ENCODE measurements at regions not wholly inside any gene's neighbourhood (a gene's known extent, or its start where the extent isn't known, plus 50 kb on each side); places are given as distances from the start of the nearest gene placed in this dataset.
"Not testable (repeated sequence)": the region's sequence is repeated elsewhere in the genome, so short reads cannot be mapped to it uniquely, and the experiment has no call there.

DNA sequence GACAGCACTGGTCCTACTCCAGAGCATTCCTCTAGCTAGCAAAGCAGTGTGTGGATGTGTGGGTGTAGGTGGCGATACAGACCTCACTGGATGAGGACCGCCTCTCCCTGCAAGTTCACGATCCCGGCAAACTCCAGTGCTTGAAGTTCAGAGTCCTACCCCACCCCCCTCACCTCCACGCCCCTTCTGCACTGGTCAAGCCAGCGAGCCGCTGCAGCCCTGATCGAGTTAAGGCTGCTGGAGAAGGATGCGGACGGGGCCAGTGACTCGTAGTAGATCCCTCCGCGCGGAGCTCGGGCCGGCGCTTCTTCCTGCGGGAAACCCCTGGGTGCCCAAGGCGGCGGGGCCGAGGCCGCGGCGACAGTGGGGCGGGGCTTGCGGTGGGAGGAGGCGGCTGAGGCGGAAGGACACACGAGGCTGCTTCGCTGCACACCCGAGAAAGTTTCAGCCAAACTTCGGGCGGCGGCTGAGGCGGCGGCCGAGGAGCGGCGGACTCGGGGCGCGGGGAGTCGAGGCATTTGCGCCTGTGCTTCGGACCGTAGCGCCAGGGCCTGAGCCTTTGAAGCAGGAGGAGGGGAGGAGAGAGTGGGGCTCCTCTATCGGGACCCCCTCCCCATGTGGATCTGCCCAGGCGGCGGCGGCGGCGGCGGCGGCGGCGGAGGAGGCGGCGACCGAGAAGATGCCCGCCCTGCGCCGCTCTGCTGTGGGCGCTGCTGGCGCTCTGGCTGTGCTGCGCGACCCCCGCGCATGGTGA, 84.5 kb upstream of the NBPF19 start:
- Histone ChIP-seq H3K4me3 (peak overlapping the region; percentile 46; the same call in 1 of the 2 replicates), H2AFZ (peak overlapping the region; percentile 66; the same call in 1 of the 2 replicates)
- H3K4me1 ChIP-seq (replicated peaks; ENCODE audit: insufficient read depth); CTCF ChIA-PET; H4K20me1 ChIP-seq (ENCODE audit: insufficient read depth); H3K9me3 ChIP-seq (ENCODE audit: insufficient read depth, low read depth); intact Hi-C loops (cut with micrococcal nuclease; ENCODE audit: unreplicated experiment); H3K27ac ChIP-seq; H3K36me3 ChIP-seq (ENCODE audit: low read depth); H3K27me3 ChIP-seq (ENCODE audit: insufficient read depth, low read depth); H3K79me2 ChIP-seq (ENCODE audit: low read depth); H3K4me2 ChIP-seq; H3K9me2 ChIP-seq (ENCODE audit: insufficient read depth); BruUV-seq (replicated peaks); POLR2A ChIA-PET (ENCODE audit: unreplicated experiment); H3F3A ChIP-seq (ENCODE audit: insufficient read depth, low read depth): not testable (repeated sequence)
- DNase-seq: peak; percentile 61 to 76

DNA sequence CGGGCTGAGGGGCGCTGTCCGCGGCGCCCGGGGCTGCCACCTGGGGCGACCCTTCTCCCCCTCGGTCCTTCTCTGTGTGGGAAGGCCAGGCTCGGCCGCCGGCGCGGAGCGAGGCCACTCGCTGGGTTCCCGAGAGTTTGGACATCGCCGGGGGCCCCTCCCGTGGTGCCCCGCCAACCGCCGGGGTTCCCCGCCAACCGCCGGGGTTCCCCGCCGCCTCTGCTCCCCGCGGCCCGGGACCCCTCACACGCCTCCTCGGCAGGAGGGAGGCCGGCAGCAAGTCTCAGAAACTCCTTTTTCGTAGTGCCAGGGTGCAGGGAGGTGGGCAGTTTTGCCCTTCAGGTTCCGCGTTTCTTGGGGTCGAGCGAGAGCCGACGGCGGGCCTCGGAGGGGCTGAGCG, 83.9 kb upstream of the NBPF19 start:
- H2AFZ ChIP-seq; H4K20me1 ChIP-seq (ENCODE audit: insufficient read depth); POLR2A ChIA-PET (ENCODE audit: unreplicated experiment); DNase-seq; H3K4me2 ChIP-seq; CTCF ChIA-PET; H3K27me3 ChIP-seq (ENCODE audit: insufficient read depth, low read depth); intact Hi-C loops (cut with micrococcal nuclease; ENCODE audit: unreplicated experiment); H3K79me2 ChIP-seq (ENCODE audit: low read depth); H3K36me3 ChIP-seq (ENCODE audit: low read depth); H3K27ac ChIP-seq; H3F3A ChIP-seq (ENCODE audit: insufficient read depth, low read depth); H3K9me3 ChIP-seq (ENCODE audit: insufficient read depth, low read depth); H3K9me2 ChIP-seq (ENCODE audit: insufficient read depth); H3K4me1 ChIP-seq (replicated peaks; ENCODE audit: insufficient read depth): not testable (repeated sequence)
- H3K4me3 ChIP-seq: peak overlapping the region; percentile 46; the same call in 1 of the 2 replicates
- BruUV-seq (replicated peaks): TSS peak; percentile 99

DNA sequence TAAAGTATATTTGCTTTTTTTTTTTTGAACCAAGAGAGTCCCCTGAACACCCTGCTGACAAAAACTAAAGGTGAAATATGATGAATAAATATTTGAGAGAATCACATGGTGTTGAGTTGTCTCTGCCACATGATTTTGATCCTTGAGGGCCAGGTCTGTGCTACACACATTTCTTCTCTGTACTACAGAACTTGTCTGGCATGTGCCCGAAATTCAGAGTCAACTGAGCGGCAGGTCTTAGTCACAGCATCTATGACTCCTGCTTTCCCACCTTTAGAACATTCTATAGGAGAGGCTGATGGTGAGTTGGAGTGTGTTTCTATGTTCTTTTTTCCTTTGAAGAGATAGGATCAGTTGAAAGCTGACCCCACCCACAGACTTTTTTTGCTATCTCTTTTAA, 79.0 kb upstream of the NBPF19 start:
- H4K20me1 ChIP-seq (ENCODE audit: insufficient read depth); CTCF ChIA-PET; BruUV-seq (replicated peaks); H3K4me3 ChIP-seq; H3K27ac ChIP-seq; H3K9me2 ChIP-seq (ENCODE audit: insufficient read depth); H3K4me1 ChIP-seq (replicated peaks; ENCODE audit: insufficient read depth); DNase-seq; H3K36me3 ChIP-seq (ENCODE audit: low read depth); intact Hi-C loops (cut with micrococcal nuclease; ENCODE audit: unreplicated experiment); H3K27me3 ChIP-seq (ENCODE audit: insufficient read depth, low read depth); H3K79me2 ChIP-seq (ENCODE audit: low read depth); H2AFZ ChIP-seq; POLR2A ChIA-PET (ENCODE audit: unreplicated experiment); H3F3A ChIP-seq (ENCODE audit: insufficient read depth, low read depth); H3K4me2 ChIP-seq; H3K9me3 ChIP-seq (ENCODE audit: insufficient read depth, low read depth): not testable (repeated sequence)

DNA sequence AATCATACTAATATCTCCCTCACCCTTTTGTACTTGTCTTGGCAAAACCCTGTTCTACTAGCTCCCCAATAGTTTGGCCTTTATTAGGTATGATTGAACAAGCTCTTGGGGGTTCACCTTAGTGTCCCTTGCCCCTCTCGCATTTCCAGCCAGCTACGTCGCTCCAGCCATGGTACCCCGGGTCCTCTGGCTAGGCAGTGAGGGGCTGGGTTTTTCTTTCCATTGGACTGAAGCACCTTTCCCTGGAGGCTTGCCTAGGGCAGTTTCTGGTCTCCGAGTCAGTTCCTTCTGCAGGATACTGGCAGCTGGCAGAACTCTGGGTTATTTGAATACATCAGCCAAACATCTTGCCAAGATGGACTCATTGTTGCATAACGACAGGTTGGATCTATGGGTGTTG, 76.3 kb upstream of the NBPF19 start:
- DNase-seq: peak in 1 of 2 experiments; percentile 39
- intact Hi-C loops (cut with micrococcal nuclease; ENCODE audit: unreplicated experiment): not testable (repeated sequence)

DNA sequence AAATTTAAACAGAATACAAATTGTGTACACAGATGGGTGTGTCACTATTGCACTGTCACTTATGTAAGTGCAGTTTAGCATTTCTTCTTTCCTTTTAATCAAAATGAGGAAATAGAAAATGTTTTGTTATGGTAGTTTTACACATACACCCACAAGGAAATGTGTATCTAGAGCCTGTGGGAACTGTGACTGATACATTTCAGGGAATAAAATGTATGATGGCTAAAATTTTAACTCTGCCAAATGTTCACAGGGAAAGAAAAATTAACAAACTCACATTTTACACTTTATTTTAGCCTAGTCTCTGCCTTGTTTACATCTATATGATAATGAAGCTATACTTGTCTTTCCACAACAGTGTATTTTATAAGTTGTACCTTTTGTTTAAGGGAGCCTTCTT, 66.4 kb upstream of the NBPF19 start:
- H3K4me2 ChIP-seq; H3F3A ChIP-seq (ENCODE audit: insufficient read depth, low read depth); H3K27me3 ChIP-seq (ENCODE audit: insufficient read depth, low read depth); H3K4me3 ChIP-seq; H2AFZ ChIP-seq; H4K20me1 ChIP-seq (ENCODE audit: insufficient read depth); intact Hi-C loops (cut with micrococcal nuclease; ENCODE audit: unreplicated experiment); H3K27ac ChIP-seq; H3K36me3 ChIP-seq (ENCODE audit: low read depth); H3K9me3 ChIP-seq (ENCODE audit: insufficient read depth, low read depth); CTCF ChIA-PET; H3K4me1 ChIP-seq (replicated peaks; ENCODE audit: insufficient read depth); H3K9me2 ChIP-seq (ENCODE audit: insufficient read depth); H3K79me2 ChIP-seq (ENCODE audit: low read depth); POLR2A ChIA-PET (ENCODE audit: unreplicated experiment); BruUV-seq (replicated peaks); DNase-seq: not testable (repeated sequence)

More for the DNA sequence above, 76.3 kb upstream of the NBPF19 start:
- H3K27me3 ChIP-seq (ENCODE audit: insufficient read depth, low read depth); H2AFZ ChIP-seq; H4K20me1 ChIP-seq (ENCODE audit: insufficient read depth); BruUV-seq (replicated peaks); H3K9me3 ChIP-seq (ENCODE audit: insufficient read depth, low read depth); CTCF ChIA-PET; H3K4me3 ChIP-seq; H3K4me1 ChIP-seq (replicated peaks; ENCODE audit: insufficient read depth); H3K9me2 ChIP-seq (ENCODE audit: insufficient read depth); H3K4me2 ChIP-seq; H3F3A ChIP-seq (ENCODE audit: insufficient read depth, low read depth); H3K36me3 ChIP-seq (ENCODE audit: low read depth); POLR2A ChIA-PET (ENCODE audit: unreplicated experiment); H3K79me2 ChIP-seq (ENCODE audit: low read depth): not testable (repeated sequence)
- H3K27ac ChIP-seq: 0 out of 2 replicates have a peak overlapping the region, but pooled peaks have one; percentile 47

DNA sequence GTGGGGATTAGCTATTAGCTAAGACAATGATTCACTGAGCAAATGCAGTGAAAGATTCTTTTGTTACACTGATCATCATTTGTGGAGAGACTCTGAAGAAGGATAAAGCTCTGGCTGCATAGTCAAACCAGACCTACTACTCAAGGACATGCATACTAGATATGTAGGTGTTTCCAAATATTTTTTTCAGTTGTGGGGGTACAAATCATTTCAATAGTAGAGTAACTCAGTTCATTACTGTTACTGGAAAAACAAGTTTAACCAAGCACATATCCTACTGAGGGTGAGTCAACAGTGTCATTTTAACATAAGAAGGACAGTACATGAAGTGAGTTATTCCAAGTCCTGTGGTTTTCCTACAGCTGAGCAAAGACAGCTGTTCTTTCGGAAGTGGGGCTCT, 59.5 kb upstream of the NBPF19 start:
- H3K9me2 ChIP-seq (ENCODE audit: insufficient read depth); H3K27ac ChIP-seq; H3K4me3 ChIP-seq; H3K9me3 ChIP-seq (ENCODE audit: insufficient read depth, low read depth); H3K79me2 ChIP-seq (ENCODE audit: low read depth); CTCF ChIA-PET; H3K27me3 ChIP-seq (ENCODE audit: insufficient read depth, low read depth); H2AFZ ChIP-seq; BruUV-seq (replicated peaks); H3F3A ChIP-seq (ENCODE audit: insufficient read depth, low read depth); POLR2A ChIA-PET (ENCODE audit: unreplicated experiment); H3K36me3 ChIP-seq (ENCODE audit: low read depth); H4K20me1 ChIP-seq (ENCODE audit: insufficient read depth); DNase-seq; H3K4me2 ChIP-seq; H3K4me1 ChIP-seq (replicated peaks; ENCODE audit: insufficient read depth); intact Hi-C loops (cut with micrococcal nuclease; ENCODE audit: unreplicated experiment): not testable (repeated sequence)

DNA sequence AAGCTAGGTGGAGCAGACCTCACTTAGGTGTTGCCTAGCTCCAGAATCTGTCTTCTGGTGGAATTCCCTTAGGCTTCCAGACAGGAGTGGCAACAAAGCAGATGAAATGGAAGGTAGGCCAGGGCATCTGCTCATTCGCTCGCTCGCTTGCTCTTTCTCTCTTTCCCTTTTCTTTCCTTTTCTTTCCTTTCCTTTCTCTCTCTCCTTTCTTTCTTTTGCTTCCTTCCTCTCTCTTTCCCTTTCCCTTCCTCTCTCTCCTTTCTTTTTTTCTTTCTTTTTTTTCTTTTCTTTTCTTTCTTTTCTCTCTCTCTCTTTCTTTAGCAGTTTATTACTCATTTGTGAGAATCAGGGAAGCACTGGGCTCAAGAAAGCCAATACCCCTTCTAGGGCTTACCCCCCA, 56.1 kb upstream of the NBPF19 start:
- H4K20me1 ChIP-seq (ENCODE audit: insufficient read depth); DNase-seq; H3K9me3 ChIP-seq (ENCODE audit: insufficient read depth, low read depth); H3K79me2 ChIP-seq (ENCODE audit: low read depth); H3K27ac ChIP-seq; H3K4me2 ChIP-seq; BruUV-seq (replicated peaks); H2AFZ ChIP-seq; H3K4me3 ChIP-seq; H3K4me1 ChIP-seq (replicated peaks; ENCODE audit: insufficient read depth); intact Hi-C loops (cut with micrococcal nuclease; ENCODE audit: unreplicated experiment); CTCF ChIA-PET; H3F3A ChIP-seq (ENCODE audit: insufficient read depth, low read depth); POLR2A ChIA-PET (ENCODE audit: unreplicated experiment); H3K9me2 ChIP-seq (ENCODE audit: insufficient read depth); H3K27me3 ChIP-seq (ENCODE audit: insufficient read depth, low read depth); H3K36me3 ChIP-seq (ENCODE audit: low read depth): not testable (repeated sequence)

Data from PC-9 (cell line).